Epithelial cell of proximal tubule (primary cell): ENCODE measurements at regions not wholly inside any gene's neighbourhood (a gene's known extent, or its start where the extent isn't known, plus 50 kb on each side); places are given as distances from the start of the nearest gene placed in this dataset.
A peak's percentile ranks its signal among the peaks of the same experiment; 100 is the strongest.

Experiments used
- DNase-seq: peaks from one replicate; pipeline ENCODE4 v3.0.0-alpha.2; 2011; ENCODE audit warnings: low read depth
- H3K4me3 ChIP-seq: 2 replicates; pipeline ENCODE4 v1.5.1; 2011; ENCODE audit warnings: low read depth, mild to moderate bottlenecking, low read length
- CTCF ChIP-seq: conservative IDR thresholded peaks from 2 replicates; pipeline ENCODE4 v1.5.1; 2012; ENCODE audit warnings: low read depth, mild to moderate bottlenecking, low read length

GRCh38 chr18:43887491-43887890, 610.2 kb upstream of the SYT4 start:
- no peak for DNase-seq
- H3K4me3 ChIP-seq = no peak overlapping the region
- no peak for TF ChIP-seq CTCF

- H3K4me3 ChIP-seq = no peak overlapping the region
- no peak for DNase-seq
- no peak for TF ChIP-seq CTCF
Observed at GRCh38 chr18:43888598-43888997, 611.3 kb upstream of the SYT4 start.

GRCh38 chr18:43893001-43893637, 615.8 kb upstream of the SYT4 start:
- no peak overlapping the region for H3K4me3 ChIP-seq
- DNase-seq = peak; percentile 99
- TF ChIP-seq CTCF = no peak

- no peak for TF ChIP-seq CTCF
- no peak for DNase-seq
- no peak overlapping the region for H3K4me3 ChIP-seq
Observed at GRCh38 chr18:43904209-43904837, 627.0 kb upstream of the SYT4 start.

GRCh38 chr18:43914018-43914417, 636.7 kb upstream of the SYT4 start:
- no peak for DNase-seq
- H3K4me3 ChIP-seq = no peak overlapping the region
- TF ChIP-seq CTCF = no peak

- TF ChIP-seq CTCF = no peak
- no peak overlapping the region for H3K4me3 ChIP-seq
- no peak for DNase-seq
Observed at GRCh38 chr18:43916984-43917383, 639.7 kb upstream of the SYT4 start.

- no peak for TF ChIP-seq CTCF
- DNase-seq = no peak
- H3K4me3 ChIP-seq = no peak overlapping the region
Observed at GRCh38 chr18:43917520-43917919, 640.2 kb upstream of the SYT4 start.
